WI38 (cell line): ENCODE measurements at regions not wholly inside any gene's neighbourhood (a gene's known extent, or its start where the extent isn't known, plus 50 kb on each side); places are given as distances from the start of the nearest gene placed in this dataset.

Experiments
- H3K4me3 ChIP-seq: 2 replicates; pipeline ENCODE4 v1.5.1; 2011; ENCODE audit warnings: low read depth, mild to moderate bottlenecking, control low read depth, low read length
- TF ChIP-seq, protein P1 (sequence below): IDR thresholded peaks from 2 replicates; pipeline ENCODE4 v1.5.1; 2012; ENCODE audit warnings: low read depth, mild to moderate bottlenecking, control low read depth, low read length

DNA sequence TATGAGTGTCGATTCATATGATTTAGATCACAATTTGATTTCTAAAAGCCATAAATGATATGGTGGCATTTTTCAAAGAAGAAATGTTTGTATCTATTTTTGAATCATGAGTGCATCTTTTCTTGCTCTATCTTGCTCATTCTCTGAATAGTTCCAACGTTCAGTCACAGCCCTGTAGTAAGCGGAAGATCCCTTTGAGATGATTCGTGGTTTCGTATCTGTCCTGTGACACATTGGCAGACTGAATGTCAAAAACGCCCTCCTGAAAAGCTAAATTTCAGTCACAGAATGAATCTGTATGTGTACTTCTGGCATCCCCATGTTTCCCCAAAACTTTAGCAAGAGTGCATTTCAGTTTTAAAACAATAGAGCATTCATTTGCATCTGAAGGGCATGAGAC lies 1066.9 kb upstream of the TENM3 start:
- TF ChIP-seq, protein P1, sequence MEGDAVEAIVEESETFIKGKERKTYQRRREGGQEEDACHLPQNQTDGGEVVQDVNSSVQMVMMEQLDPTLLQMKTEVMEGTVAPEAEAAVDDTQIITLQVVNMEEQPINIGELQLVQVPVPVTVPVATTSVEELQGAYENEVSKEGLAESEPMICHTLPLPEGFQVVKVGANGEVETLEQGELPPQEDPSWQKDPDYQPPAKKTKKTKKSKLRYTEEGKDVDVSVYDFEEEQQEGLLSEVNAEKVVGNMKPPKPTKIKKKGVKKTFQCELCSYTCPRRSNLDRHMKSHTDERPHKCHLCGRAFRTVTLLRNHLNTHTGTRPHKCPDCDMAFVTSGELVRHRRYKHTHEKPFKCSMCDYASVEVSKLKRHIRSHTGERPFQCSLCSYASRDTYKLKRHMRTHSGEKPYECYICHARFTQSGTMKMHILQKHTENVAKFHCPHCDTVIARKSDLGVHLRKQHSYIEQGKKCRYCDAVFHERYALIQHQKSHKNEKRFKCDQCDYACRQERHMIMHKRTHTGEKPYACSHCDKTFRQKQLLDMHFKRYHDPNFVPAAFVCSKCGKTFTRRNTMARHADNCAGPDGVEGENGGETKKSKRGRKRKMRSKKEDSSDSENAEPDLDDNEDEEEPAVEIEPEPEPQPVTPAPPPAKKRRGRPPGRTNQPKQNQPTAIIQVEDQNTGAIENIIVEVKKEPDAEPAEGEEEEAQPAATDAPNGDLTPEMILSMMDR = no peak

DNA sequence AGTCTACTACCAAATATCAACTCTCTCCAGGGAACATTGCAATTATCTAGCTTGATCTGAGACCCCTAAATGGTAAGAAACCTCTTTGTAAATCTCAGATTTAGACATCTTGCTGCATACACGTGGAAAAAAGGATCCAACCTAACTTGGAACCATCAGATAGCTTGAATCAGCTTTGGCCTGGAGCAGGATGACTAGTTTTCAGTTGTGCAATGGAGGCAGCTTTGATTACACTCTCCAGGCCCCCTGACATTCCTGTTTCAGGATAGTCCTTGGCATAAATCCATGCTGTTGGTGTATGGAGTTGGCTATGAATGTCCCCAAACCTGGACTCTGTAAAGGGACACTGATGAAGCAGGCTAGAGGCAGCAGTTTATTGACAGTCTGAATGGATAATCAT lies 1061.9 kb upstream of the TENM3 start:
- TF ChIP-seq, protein P1 = no peak
- H3K4me3 ChIP-seq = no peak overlapping the region

More for the DNA sequence above, 1066.9 kb upstream of the TENM3 start:
- H3K4me3 ChIP-seq = no peak overlapping the region

DNA sequence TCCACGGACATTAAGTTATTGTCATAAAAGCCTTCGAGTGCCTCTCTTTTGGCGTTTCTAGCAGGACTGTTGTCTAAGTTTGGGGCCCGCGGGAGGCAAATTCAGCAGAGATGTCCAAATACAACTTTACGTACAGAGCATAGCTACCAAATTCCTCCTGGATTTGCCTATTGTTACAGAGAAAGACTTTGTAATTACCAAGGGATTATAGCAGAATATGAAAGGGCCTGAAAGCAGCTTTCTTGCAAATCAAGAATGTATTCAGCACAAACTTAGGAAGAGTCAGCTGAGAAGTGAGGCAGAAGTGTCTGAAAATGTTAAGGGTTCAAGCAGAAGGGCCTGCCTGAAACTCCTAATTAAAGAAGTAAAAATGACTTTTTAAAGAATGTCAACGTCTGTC lies 1053.5 kb upstream of the TENM3 start:
- no peak overlapping the region for H3K4me3 ChIP-seq
- TF ChIP-seq, protein P1 = no peak

DNA sequence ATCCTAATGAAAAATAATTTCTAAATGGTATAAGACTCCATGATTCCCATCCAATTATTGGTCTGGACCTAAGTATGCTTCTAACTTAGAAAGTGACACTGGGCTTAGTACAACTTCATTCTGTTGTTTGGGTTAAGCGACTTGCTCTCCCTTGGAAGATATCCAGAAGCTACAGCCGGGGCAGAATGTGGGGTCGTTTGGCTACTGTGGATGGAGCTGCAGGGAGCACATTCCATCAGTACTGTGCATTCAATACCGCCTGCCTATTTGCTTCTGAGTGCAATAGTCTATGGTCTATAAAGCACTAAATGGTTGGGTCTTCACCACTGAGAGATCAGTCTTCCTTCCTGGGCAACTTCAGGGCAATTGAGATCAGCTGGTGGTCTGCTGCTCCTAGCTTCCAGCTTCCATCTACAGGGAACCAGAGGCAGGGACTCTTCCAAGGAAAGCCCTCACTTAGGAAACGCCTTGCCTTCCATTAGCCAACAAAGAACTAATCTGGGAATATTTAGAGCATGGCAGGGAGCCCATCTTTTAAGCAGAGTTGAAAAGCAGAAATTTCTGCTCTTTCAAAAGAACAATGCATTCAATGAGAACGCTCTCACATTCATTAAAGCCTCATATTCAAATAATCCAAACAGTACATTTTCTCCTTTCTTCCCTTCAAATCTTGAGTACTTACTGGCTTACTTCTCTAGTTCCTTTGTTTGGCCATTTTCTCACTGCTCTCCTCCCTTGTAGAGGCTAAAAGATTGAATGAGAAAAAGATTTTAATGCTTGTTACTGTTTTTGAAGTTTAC lies 1049.9 kb upstream of the TENM3 start:
- TF ChIP-seq, protein P1 = no peak
- H3K4me3 ChIP-seq = no peak overlapping the region

DNA sequence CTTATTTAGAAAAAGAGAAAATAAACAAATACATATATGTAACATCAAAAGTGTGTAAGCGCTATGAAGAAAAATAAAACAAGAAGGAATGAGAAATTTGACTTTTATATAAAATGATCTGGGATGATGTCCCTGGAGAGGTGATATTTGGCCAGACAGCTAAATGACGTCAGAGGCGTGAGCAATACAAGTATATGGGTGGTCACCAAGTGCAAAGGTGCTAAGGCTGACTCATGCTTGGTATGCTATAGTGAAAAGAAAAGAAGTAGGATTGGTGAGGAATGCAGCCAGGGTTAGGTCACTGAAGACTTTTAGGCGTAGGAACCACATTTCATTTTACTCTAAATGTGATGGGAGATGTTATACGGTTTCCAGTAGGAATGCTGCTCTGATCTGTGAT lies 1049.1 kb upstream of the TENM3 start:
- TF ChIP-seq, protein P1 = no peak
- H3K4me3 ChIP-seq = no peak overlapping the region

DNA sequence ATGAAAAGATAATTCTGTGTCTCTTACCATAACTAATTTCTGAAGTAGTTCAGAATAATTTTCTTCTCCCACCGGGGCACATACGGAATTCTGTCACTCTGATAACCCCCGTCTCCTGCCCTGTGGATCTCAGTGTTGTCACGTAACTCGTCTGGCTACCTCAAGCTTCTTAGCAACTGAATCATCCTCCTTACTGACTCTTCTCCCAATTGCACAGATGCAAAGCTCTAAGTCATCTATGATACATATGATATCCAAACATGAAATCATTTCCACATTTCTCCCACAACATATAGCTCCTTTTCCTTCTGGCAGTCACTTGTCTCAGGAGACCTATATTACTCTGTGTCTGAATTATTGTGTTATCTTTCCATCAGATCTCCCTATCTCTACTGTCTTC lies 1043.1 kb upstream of the TENM3 start:
- TF ChIP-seq, protein P1 = no peak

DNA sequence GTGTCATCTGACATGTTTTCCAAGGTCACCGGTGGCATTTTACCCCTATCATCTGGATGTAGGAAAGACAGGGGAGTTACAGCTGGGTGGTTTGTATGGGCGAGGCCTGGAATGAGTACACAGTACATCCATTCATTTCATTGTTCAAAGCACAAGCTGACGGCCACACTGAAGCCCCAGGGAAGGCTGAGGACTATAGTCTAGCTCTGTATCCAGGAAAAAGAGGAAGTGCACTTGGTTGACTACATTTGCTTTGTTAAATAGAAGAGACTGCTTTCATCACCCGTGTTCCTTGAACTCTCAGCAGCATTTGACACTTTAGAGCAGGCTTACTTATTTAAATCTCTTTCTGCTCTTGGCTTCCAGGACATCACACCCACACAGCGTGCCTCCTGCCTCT lies 1041.0 kb upstream of the TENM3 start:
- TF ChIP-seq, protein P1 = no peak
- H3K4me3 ChIP-seq = no peak overlapping the region

More for the DNA sequence above, 1043.1 kb upstream of the TENM3 start:
- no peak overlapping the region for H3K4me3 ChIP-seq
